HEK293T (cell line): ENCODE measurements at regions not wholly inside any gene's neighbourhood (a gene's known extent, or its start where the extent isn't known, plus 50 kb on each side); places are given as distances from the start of the nearest gene placed in this dataset.

Experiments
- CTCF ChIA-PET: fragments of 350-600 bp; formaldehyde crosslinking; extraction: SDS; loops from one replicate; lab custom pipeline; 2021; ENCODE audit warnings: antibody characterized with exemption, inconsistent platforms; lab: Yijun Ruan, JAX
- POLR2A ChIA-PET: fragments of 350-600 bp; formaldehyde crosslinking; extraction: SDS; loops from one replicate; lab custom pipeline; 2020; ENCODE audit warnings: antibody characterized with exemption, inconsistent platforms; lab: Yijun Ruan, JAX
- DNase-seq: peaks from one replicate; pipeline ENCODE4 v3.0.0; 2012; ENCODE audit warnings: mixed read lengths; ENCODE audit errors: extremely low spot score
- ARNT ChIP-seq: fragments of 450-650 bp; IDR thresholded peaks from 2 replicates; pipeline ENCODE4 v1.6.1; 2017; ENCODE audit warnings: mild to moderate bottlenecking
- BHLHE40 ChIP-seq: fragments of 450-650 bp; IDR thresholded peaks from 2 replicates; pipeline ENCODE4 v1.6.1; 2016; ENCODE audit warnings: mild to moderate bottlenecking, moderate library complexity, borderline replicate concordance
- CTBP1 ChIP-seq: fragments of 450-650 bp; IDR thresholded peaks from 2 replicates; pipeline ENCODE4 v1.6.1; 2016; ENCODE audit warnings: borderline replicate concordance
- ELF4 ChIP-seq: fragments of 450-650 bp; IDR thresholded peaks from 2 replicates; pipeline ENCODE4 v1.6.1; 2017; ENCODE audit warnings: antibody characterized with exemption
- FOXA1 ChIP-seq: fragments of 450-650 bp; IDR thresholded peaks from 2 replicates; pipeline ENCODE4 v1.6.1; 2016; ENCODE audit warnings: mild to moderate bottlenecking
- FOXK2 ChIP-seq: fragments of 450-650 bp; IDR thresholded peaks from 2 replicates; pipeline ENCODE4 v1.6.1; 2016; ENCODE audit warnings: mild to moderate bottlenecking
- FOXM1 ChIP-seq: fragments of 450-650 bp; IDR thresholded peaks from 2 replicates; pipeline ENCODE4 v1.6.1; 2017; ENCODE audit warnings: mild to moderate bottlenecking, borderline replicate concordance
- HDGF ChIP-seq: fragments of 450-650 bp; IDR thresholded peaks from 2 replicates; pipeline ENCODE4 v1.6.1; 2017; ENCODE audit warnings: antibody characterized with exemption, borderline replicate concordance
- L3MBTL2 ChIP-seq: fragments of 450-650 bp; conservative IDR thresholded peaks from 2 replicates; pipeline ENCODE4 v1.6.1; 2016; ENCODE audit warnings: mild to moderate bottlenecking
- LEF1 ChIP-seq: fragments of 450-650 bp; IDR thresholded peaks from 2 replicates; pipeline ENCODE4 v1.6.1; 2017; ENCODE audit warnings: mild to moderate bottlenecking, borderline replicate concordance
- NFRKB ChIP-seq: fragments of 450-650 bp; IDR thresholded peaks from 2 replicates; pipeline ENCODE4 v1.6.1; 2016; ENCODE audit warnings: mild to moderate bottlenecking, moderate library complexity
- SP1 ChIP-seq: fragments of 450-650 bp; IDR thresholded peaks from 2 replicates; pipeline ENCODE4 v1.6.1; 2017
- SUZ12 ChIP-seq: fragments of 450-650 bp; IDR thresholded peaks from 2 replicates; pipeline ENCODE4 v1.6.1; 2016; ENCODE audit warnings: mild to moderate bottlenecking
- TARDBP ChIP-seq: fragments of 450-650 bp; IDR thresholded peaks from 2 replicates; pipeline ENCODE4 v1.6.1; 2016
- ZNF384 ChIP-seq: fragments of 450-650 bp; IDR thresholded peaks from 2 replicates; pipeline ENCODE4 v1.6.1; 2016
- TF ChIP-seq, protein P1 (sequence below): fragments of 450-650 bp; IDR thresholded peaks from 2 replicates; pipeline ENCODE4 v1.6.1; 2016

DNA sequence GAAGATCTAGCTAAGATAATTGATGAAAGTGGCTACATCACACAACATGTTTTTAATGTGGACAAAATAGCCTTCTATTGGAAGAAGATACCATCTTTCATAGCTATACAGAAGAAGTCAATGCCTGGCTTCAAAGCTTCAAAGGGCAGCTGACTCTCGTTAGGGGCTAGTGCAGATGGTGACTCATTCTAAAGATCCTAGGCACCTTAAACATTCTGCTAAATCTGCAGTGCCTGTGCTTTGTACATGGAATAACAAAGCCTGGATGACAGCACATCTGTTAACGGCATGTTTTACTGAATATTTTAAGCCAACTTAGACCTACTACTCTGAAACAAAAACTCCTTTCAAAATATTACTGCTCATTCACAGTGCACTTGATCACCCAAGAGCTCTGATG is 65.6 kb upstream of the USP24 start:
- TF ChIP-seq TARDBP, result no peak
- no peak for TF ChIP-seq NFRKB
- no peak for TF ChIP-seq ZNF384
- no peak for TF ChIP-seq L3MBTL2
- TF ChIP-seq ELF4, result no peak
- TF ChIP-seq FOXM1, result no peak
- TF ChIP-seq, protein P1, sequence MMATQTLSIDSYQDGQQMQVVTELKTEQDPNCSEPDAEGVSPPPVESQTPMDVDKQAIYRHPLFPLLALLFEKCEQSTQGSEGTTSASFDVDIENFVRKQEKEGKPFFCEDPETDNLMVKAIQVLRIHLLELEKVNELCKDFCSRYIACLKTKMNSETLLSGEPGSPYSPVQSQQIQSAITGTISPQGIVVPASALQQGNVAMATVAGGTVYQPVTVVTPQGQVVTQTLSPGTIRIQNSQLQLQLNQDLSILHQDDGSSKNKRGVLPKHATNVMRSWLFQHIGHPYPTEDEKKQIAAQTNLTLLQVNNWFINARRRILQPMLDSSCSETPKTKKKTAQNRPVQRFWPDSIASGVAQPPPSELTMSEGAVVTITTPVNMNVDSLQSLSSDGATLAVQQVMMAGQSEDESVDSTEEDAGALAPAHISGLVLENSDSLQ, result no peak
- TF ChIP-seq FOXA1, result no peak
- no peak for TF ChIP-seq CTBP1
- TF ChIP-seq FOXK2, result no peak
- TF ChIP-seq SUZ12, result no peak
- no peak for TF ChIP-seq SP1
- TF ChIP-seq LEF1, result no peak
- no peak for TF ChIP-seq BHLHE40
- no peak for TF ChIP-seq HDGF
- POLR2A ChIA-PET, result no interaction called here
- DNase-seq, result no peak
- CTCF ChIA-PET, result no interaction called here

DNA sequence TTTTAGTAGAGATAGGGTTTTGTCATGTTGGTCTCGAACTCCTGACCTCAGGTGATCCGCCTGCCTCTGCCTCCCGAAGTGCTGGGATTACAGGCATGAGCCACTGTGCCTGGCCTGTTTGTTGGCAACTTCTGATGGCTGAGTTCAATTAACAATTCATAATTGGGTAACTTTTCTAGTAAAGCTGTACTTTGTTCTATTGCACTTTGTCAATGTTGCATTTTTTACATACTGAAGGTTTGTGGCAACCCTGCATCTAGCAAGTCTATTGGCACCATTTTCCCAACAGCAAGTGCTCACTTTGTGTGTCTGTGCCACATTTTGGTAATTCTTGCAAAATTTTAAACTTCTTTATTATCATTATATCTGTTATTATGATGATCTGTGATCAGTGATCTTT is 64.5 kb upstream of the USP24 start:
- no peak for DNase-seq
- TF ChIP-seq CTBP1 (no peak), L3MBTL2 (no peak), FOXA1 (no peak), FOXM1 (no peak), LEF1 (no peak), FOXK2 (no peak), ZNF384 (no peak), ELF4 (no peak), ARNT (no peak), BHLHE40 (no peak), TARDBP (no peak), HDGF (no peak), SUZ12 (no peak), SP1 (no peak), NFRKB (no peak)
- TF ChIP-seq, protein P1, result no peak
- CTCF ChIA-PET, result interaction anchor here (0.7 kb wide), 1 partner anchor 136 kb away, joined by 5 read pairs; no protein-coding TSS in a partner anchor
- POLR2A ChIA-PET, result no interaction called here

DNA sequence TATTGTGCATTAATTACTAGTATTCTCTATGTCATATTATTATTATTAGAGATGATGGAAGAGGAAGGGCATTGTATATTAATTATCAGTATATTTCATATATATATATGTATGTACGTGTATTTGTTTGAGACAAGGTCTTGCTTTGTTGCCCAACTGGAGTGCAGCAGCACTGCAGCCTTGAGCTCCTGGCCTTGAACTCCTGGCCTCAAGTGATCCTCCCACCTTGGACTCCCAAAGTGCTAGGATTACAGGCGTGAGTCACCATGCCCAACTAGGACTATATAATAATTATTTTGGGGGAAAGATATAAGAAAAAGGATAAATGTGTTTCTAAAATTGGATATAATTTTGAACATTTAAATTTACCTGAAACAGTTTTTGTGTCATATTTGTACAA is 63.2 kb upstream of the USP24 start:
- ChIA-PET POLR2A (no interaction called here), CTCF (interaction anchor here (0.7 to 2.1 kb wide), 4 partner anchors 65 to 205 kb away, joined by 3 to 12 read pairs (median 5); no protein-coding TSS in a partner anchor)
- DNase-seq, result no peak
- TF ChIP-seq, protein P1, result no peak
- TF ChIP-seq NFRKB (no peak), HDGF (no peak), TARDBP (no peak), LEF1 (no peak), FOXK2 (no peak)

DNA sequence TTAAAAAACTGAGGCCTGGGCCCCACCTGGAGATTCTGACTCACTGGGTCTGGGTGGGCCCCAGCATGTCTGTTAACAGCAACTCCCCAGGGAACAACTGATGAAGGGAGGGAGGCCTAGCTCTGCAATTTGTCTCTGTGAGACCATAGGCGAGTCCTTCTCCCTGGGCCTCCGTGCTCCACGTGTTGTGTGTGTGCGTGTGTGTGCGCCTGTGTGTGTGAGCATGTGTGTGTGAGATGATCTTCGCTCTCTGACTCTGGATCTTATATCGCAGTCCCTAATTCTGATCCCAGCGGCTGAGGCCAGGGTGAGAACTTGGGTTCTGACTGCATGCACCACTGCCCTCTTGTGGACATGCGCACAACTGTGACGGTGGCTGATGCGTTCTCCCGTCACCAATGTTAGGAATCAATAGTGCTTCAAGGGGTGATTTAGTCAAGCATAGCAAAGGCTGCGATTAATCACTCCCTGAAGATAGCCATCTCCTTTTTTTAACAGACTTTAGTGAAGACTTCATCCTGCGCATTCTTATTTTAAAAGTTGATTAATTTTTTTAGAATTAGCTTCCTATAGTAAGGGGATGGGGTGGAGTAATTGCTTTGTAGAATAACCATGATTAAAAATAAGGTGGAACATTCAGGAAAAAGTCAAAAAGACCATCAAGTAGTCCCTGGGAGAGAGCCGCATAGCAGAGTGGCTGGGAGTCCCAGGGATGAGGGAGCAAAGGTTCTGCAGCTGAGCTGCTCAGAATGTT is 62.4 kb upstream of the USP24 start:
- CTCF ChIA-PET, result interaction anchor here (0.6 to 2.1 kb wide), 7 partner anchors 13 to 1309 kb away, joined by 3 to 12 read pairs (median 3); no protein-coding TSS in a partner anchor
- POLR2A ChIA-PET, result no interaction called here
- peak; percentile 93 for DNase-seq
- TF ChIP-seq L3MBTL2 (peak; percentile 58), HDGF (no peak)

DNA sequence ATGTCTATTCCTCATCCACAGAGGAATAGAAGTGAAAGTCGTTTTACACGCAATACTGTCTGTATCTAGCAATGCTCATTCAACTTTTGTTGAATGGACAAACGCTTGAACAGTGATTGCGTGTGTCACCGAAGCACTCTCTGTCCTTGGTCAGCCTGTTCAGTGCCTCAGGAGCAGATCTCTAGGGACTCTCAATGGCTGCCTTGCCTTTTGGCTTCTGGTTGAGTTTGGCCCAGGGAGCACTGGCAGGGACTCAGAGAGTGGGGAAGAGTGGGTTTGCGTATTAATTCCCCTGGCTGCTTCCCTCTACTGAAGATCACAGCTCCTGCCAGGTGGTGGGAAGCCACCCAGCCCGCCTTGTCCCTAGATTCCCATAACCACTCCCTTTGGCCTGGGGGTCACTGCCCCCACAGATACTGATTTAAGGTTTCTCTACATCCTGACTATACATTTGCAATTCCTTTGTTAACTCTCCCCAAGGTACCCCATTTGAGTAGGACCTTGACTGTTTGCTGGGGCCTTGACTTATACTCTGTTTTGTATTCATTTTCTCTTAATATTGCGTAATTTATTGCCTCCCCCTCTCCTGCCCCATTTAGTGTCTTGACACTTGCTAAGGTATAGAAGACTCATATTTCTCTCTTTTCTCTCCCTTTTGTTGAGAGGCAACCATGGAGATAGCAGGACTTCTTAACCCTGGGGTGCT is 61.7 kb upstream of the USP24 start:
- CTCF ChIA-PET, result interaction anchor here (0.6 to 2.1 kb wide), 5 partner anchors 12 to 211 kb away, joined by 3 to 12 read pairs (median 4); no protein-coding TSS in a partner anchor
- POLR2A ChIA-PET, result no interaction called here
- TF ChIP-seq BHLHE40 (no peak), FOXM1 (no peak), FOXA1 (no peak), ZNF384 (no peak), SUZ12 (no peak), ARNT (no peak), FOXK2 (no peak), CTBP1 (no peak), SP1 (no peak), HDGF (no peak), TARDBP (no peak), ELF4 (no peak), NFRKB (no peak), LEF1 (no peak), L3MBTL2 (no peak)
- TF ChIP-seq, protein P1, result no peak
- no peak for DNase-seq
